ENCODE measurements at regions not wholly inside any gene's neighbourhood (a gene's known extent, or its start where the extent isn't known, plus 50 kb on each side); places are given as distances from the start of the nearest gene placed in this dataset.

GRCh38 chr5:68424799-68425537 is 209.4 kb downstream of the PIK3R1 start:
- no peaks in the 10 kb centered on the region for H3K36me3 ChIP-seq (ENCODE audit: control insufficient read depth, insufficient read depth, low read length)
- H3K4me1 ChIP-seq (ENCODE audit: control insufficient read depth, insufficient read depth, low read length) = peaks cover 5% of the 10 kb centered on the region
- intact Hi-C loops (cut with micrococcal nuclease; ENCODE audit: unreplicated experiment) = no loop called here
- no peak for ATAC-seq
- in situ Hi-C loops (cut with HindIII; ENCODE audit: low pct_unique_long_range_greater_than_20kb, low sequenced_read_pairs) = no loop called here
- no peak for DNase-seq (ENCODE audit: low read depth, low spot score)
- H3K4me3 ChIP-seq (ENCODE audit: low read depth in 2 of 2, low read length in 2 of 2) = no peak overlapping the region
- TF ChIP-seq TCF7L2 (IDR thresholded peaks at IDR 0.05; ENCODE audit: low read depth, low read length) (no peak), CTCF (IDR thresholded peaks at IDR 0.05) (no peak), REST (IDR thresholded peaks at IDR 0.05; ENCODE audit: insufficient read depth in 1 of 2, low read depth in 2 of 2, low read length in 1 of 2) (no peak), POLR2AphosphoS5 (IDR thresholded peaks at IDR 0.05; ENCODE audit: low read depth, low read length) (no peak), SIN3A (IDR thresholded peaks at IDR 0.05; ENCODE audit: borderline replicate concordance, insufficient read depth, low read depth, low read length) (no peak)
- H3K27me3 ChIP-seq (ENCODE audit: control insufficient read depth, insufficient read depth, low read length) = no peaks in the 10 kb centered on the region
- no TSS peak for BruUV-seq (replicated peaks)
- ChIA-PET POLR2A (interaction anchor here (0.7 kb wide), 1 partner anchor 101 kb away, joined by 12 read pairs; no protein-coding TSS in a partner anchor), CTCF (no interaction called here)
- H3K9me3 ChIP-seq (ENCODE audit: control insufficient read depth, insufficient read depth, low read depth, low read length) = no peaks in the 10 kb centered on the region
- no peak overlapping the region for H3K27ac ChIP-seq (ENCODE audit: low read length)

GRCh38 chr5:68426586-68426985 is 211.0 kb downstream of the PIK3R1 start:
- Histone ChIP-seq H3K9me3 (ENCODE audit: control insufficient read depth, insufficient read depth, low read depth, low read length) (no peaks in the 10 kb centered on the region), H3K4me3 (ENCODE audit: low read depth in 2 of 2, low read length in 2 of 2) (no peak overlapping the region), H3K4me1 (ENCODE audit: control insufficient read depth, insufficient read depth, low read length) (peaks cover 3% of the 10 kb centered on the region; the same call in 1 of the 2 replicates), H3K36me3 (ENCODE audit: control insufficient read depth, insufficient read depth, low read length) (no peaks in the 10 kb centered on the region), H3K27ac (ENCODE audit: low read length) (no peak overlapping the region), H3K27me3 (ENCODE audit: control insufficient read depth, insufficient read depth, low read length) (no peaks in the 10 kb centered on the region)
- intact Hi-C loops (cut with micrococcal nuclease; ENCODE audit: unreplicated experiment) (no loop called here), in situ Hi-C loops (cut with HindIII; ENCODE audit: low pct_unique_long_range_greater_than_20kb, low sequenced_read_pairs) (no loop called here)
- no TSS peak for BruUV-seq (replicated peaks)
- no peak for TF ChIP-seq REST (IDR thresholded peaks at IDR 0.05; ENCODE audit: insufficient read depth in 1 of 2, low read depth in 2 of 2, low read length in 1 of 2)
- TF ChIP-seq POLR2AphosphoS5 (IDR thresholded peaks at IDR 0.05; ENCODE audit: low read depth, low read length) = no peak
- TF ChIP-seq CTCF (IDR thresholded peaks at IDR 0.05) = no peak
- TF ChIP-seq TCF7L2 (IDR thresholded peaks at IDR 0.05; ENCODE audit: low read depth, low read length) = no peak
- no peak for TF ChIP-seq SIN3A (IDR thresholded peaks at IDR 0.05; ENCODE audit: borderline replicate concordance, insufficient read depth, low read depth, low read length)
- ChIA-PET POLR2A (no interaction called here), CTCF (no interaction called here)
- ATAC-seq = no peak
- no peak for DNase-seq (ENCODE audit: low read depth, low spot score)
